Stimulated activated CD8-positive, alpha-beta memory T cell treated with anti-CD3 and anti-CD28 coated beads, Interleukin-7, amount 100 ng/mL, for 48 hours (primary cell): ENCODE measurements at regions not wholly inside any gene's neighbourhood (a gene's known extent, or its start where the extent isn't known, plus 50 kb on each side); places are given as distances from the start of the nearest gene placed in this dataset.
A peak's percentile ranks its signal among the peaks of the same experiment; 100 is the strongest.

ENCODE experiments used
- DNase-seq, 2 donors: peaks; one replicate each; pipeline ENCODE4 v3.0.0-alpha.2; 2020; ENCODE audit warnings: low read depth in 1 of 2; ENCODE audit errors: extremely low read depth in 1 of 2

DNA sequence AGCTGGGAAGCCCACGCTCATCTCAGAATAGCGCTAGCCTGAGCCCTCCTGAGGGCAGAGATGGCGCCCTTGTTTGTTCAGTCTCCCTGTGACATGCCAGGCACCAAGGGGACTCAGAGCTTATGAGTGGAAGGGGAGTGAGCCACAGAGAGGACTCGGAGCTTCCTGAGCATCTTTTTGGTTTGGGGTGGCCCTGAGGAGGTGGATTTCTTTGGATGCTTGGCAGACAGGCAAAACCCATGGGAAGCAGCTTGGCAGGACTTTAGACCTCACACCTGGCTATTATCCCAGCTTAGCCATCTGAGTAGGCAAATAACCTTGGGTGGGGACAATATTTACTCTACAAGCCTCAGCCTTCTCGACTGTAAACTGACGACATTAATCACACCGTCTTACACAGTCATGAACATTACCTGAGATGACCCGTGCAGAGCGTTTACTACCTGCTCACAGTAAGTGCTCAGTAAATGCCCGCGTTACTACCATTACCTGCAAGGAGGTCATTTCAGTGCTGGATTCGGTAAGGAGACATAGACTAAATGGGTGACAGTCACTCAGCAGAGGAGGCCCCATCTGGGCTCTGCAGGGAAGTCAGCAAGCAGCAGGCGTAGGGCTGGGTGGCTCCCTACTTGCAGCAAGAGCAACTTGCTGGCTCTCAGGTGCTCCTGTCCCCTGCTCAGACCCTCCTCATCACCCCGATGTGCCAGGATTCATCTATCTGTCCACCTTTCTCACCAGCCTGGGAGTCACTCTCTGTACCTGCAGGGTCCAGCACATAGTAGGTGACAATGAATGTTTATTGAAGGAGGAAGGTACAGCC lies 54.9 kb downstream of the KLHDC7A start:
- no peak for DNase-seq

GRCh38 chr1:18536356-18536755 lies 55.6 kb downstream of the KLHDC7A start:
- no peak for DNase-seq

- no peak for DNase-seq
Measured at GRCh38 chr1:18536915-18537314, 56.2 kb downstream of the KLHDC7A start.

DNA sequence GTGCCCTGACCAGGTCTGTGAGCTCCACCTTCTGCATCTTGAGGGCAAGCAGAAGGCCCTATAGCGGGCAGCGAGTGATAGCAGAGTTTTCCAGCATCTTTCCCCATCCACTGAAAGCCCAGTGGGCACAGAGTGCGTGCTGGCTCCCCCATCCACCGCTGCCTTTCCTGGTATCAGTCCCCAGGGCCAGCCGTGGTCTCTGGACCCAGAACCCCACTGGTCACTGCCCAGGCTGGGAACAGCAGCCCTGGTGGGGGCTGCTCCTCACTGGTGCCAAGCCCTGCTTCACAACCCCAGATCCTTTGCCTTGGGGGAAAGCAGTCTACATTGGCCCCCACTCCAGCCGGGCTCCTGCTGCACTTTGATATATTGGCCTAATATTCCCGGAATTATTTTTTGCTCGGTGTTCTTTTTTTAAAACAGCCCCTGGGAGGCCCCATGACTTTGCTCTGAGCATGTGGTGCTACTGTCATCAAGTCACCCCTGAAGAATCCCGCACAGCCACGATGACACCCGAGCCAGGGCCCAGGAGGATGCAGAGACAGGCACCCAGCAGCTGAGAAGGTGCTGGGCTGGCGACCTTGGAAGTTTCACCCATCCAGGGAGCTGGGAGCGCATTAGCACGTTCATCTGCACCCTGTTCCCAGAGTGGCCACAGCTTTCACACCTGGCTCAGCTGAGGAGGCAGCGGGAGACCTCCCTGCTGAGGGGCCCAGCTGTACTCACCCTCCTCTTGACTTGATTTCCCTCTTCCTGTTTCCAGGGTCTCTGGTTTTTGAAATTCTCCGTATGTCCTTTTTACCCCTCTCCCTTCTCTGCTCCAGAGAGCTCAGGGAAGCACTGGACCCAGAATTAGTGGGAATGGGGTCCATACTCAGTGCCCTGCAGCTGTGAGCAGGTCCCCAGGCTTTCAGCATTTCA lies 56.9 kb downstream of the KLHDC7A start:
- DNase-seq: no peak

DNA sequence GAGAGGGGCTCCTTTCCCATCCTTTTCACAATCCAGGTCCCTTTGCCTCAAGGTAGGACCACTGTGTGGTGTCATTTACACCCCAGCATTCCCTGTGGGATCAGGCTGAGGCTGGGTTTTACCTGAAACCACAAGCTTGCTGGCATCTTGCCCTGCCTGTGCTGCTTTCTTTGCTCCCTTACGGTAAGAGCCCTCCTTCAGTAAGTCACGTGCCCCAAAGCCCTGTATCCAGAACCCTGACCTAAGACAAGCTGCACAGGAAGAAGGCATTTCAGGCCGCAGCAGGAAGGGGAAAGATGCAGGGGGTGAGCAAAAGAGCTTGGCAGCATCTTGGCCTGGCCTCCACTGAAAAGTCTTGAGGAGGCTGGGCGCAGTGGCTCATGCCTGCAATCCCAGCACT lies 58.4 kb downstream of the KLHDC7A start:
- no peak for DNase-seq

DNA sequence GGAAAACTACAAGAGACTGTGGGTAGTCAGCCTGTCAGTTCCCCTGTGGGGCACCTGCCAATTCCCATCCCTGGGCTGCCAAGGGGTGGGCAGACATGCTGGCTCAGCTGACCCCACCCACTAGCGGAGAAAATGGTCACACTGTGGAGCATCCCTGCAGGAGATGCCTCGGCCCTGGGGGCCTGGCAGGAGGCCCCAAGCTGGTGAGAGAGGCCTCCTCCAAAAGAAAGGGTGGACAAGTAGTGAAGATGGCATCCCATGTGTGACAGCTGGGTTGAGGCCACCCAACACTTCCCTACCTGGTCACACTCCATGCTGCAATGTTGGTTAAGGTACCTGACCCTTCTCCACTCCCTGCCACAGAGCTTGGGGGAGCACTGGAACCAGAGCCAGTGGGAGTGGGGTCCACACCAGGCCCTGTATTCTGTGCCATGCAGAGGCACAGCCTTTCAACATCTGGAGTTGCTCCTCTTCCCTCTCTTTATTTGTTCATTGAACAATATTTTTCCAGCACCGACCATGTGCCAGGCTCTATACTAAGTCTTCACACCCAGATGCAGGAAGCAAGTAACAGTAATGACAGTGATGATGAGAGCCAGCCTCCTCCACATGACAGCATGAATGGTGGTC lies 59.5 kb downstream of the KLHDC7A start:
- no peak for DNase-seq

DNA sequence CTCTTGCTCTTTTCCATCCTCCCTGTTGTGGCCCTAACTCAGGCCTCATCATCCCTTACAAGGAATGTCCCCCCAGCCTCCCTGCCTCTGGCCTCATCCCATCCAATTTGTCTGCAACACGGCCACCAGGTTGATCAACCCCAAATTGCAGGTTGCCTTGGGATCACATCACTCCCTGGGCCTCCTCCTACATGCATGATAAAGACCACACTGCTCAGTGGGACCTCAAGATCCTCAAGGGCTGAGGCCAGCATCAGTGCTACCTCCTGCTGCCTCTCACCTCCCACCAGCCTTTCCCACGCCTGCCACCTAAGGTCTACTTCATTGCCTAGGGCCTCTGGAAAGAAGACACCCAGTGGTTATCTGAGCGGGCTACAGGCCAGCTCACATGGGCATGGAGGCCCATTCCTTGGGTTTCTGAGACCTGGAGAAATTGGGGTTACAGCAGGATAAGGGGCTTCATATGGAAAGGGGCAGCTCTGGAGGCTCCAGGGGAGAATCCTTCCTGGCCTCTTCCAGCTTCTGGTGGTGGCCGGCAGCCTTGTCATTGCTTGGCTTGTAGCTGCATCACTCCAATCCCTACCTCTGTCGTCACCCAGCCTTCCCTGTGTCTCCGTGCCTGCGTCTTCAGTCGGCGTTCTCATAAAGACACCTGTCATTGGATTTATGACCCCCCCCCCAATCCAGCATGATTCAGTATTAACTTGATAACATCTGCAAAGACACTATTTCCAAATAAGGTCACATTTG lies 60.5 kb downstream of the KLHDC7A start:
- no peak for DNase-seq

GRCh38 chr1:18542351-18542750 lies 61.6 kb downstream of the KLHDC7A start:
- DNase-seq: no peak

GRCh38 chr1:18546026-18546425 lies 65.3 kb downstream of the KLHDC7A start:
- DNase-seq: no peak

DNA sequence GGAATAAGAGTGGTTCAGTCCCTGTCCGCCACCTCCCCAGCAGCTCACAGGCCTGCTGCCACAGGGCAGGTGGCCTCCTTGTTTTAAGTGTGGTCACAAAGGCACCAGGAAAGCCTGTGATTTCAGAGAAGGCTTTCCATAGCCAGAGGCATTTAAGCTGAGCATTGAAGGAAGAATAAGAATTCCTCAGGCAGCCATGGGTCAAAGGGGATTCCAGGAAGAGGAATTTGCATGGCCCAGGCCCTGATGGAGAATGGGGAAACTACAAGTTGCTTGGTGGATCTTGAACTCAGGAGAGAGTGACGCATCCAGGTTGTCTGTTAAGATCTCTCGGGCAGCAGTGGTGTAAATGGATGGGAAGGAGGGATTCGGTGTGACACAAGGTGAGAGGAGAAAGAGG lies 66.7 kb downstream of the KLHDC7A start:
- no peak for DNase-seq

GRCh38 chr1:18548643-18549042 lies 67.9 kb downstream of the KLHDC7A start:
- no peak for DNase-seq

- DNase-seq: no peak
Measured at GRCh38 chr1:18549106-18549505, 68.4 kb downstream of the KLHDC7A start.

DNA sequence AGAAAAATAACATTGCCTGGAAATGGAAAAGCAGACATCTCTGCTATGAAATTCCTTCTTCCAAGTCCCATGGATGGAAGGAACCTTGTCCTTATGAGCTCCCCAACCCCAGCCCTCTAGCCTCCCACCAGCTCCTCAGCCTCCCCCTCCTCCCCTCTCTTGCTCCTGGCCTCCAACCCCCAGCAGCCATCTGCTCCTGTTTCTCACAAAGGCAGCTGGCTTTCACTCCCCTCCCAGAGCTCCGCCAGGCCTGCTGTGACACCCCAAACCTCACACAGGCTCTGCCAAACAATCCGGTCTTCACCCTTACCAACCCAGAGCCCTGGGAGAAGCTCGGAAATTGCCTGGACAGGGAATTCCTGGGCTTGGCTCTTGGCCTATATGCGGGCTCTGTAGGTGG lies 69.2 kb downstream of the KLHDC7A start:
- DNase-seq: no peak

DNA sequence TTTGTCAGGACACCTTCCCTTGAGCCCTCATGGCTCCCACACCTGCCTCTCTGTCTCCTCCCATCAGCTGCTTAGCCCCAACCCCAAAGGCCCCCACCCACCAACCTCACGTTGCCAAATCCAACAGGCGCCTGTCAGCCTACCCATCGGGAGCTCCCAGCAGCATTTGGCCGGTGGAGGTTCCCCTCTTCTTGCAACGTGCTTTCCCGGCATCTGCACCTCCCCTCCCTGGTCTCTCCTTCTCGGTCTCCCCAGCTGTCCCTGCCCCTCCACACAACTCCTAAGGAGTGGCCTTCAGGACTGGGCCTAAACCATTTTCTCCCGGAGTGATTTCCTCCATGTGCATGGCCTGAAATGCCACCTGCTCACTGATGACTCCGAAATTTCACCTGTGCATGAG lies 71.9 kb downstream of the KLHDC7A start:
- no peak for DNase-seq

GRCh38 chr1:18553388-18553787 lies 72.7 kb downstream of the KLHDC7A start:
- no peak for DNase-seq

GRCh38 chr1:18554099-18554498 lies 73.4 kb downstream of the KLHDC7A start:
- DNase-seq: no peak

DNA sequence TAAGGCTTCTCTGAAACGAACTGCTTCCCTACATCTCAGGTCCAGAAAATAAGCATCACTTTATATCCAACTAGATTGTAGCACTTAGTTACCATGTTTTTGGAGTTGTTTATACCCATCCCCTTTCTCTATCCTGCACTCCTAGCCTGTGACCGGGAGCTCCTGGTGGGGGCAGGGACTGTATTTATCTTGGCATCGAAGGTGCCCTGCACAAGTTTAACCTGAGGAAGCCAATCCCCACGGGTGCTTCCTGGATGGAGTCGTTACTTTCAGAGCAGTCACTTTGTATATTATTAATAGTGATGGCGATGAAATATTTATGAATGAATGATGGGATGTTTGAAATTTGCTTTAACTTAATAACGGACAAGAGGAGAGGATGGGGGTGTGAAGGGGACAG lies 73.9 kb downstream of the KLHDC7A start:
- DNase-seq: no peak

GRCh38 chr1:18555036-18555435 lies 74.3 kb downstream of the KLHDC7A start:
- no peak for DNase-seq

- no peak for DNase-seq
Measured at GRCh38 chr1:18556364-18556763, 74.3 kb upstream of the PAX7 start.

DNA sequence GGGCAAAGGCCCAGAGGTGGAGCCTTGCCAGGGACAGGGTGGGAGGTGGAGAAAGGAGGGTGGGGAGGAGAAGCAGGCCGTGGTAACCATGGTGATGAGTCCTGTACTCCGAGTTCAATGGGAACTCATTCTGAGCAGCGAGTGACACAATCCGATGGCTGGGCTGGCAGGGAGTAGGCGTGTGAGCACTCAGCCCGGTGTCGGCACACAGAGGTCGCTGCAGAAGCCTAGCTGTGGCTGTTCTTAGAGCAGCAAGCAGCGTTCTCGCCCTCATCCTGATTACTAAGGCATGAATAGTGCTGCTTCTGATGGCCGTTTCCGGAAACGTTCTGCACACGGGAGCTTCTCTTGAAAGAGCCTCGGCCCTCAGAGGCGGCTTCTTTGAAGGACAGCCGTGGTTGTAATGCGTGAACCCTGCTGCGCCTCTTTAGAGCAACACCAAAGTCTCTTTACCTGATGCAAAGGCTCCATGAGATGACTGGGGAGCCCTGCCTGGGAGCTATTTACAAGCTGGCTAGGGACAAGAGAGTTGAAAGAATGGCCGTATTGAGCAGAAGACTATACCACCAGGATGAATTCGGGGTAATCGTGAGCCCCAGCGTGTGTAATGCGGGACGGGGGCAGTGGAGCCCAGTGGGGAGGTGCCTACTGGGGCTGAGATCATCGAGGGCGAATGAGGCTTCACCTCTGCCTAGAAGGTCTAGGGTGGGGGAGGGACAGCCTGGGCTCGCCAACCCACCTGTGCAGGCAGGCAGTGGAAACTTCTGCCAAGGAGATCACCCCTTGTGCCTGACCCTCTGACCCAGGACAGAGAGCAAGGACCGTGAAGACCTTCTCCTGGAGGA lies 72.8 kb upstream of the PAX7 start:
- peak in 1 of 2 donors; percentile 36 for DNase-seq
